HepG2 (cell line): ENCODE measurements at regions not wholly inside any gene's neighbourhood (a gene's known extent, or its start where the extent isn't known, plus 50 kb on each side); places are given as distances from the start of the nearest gene placed in this dataset.

Experiments
- ATAC-seq: fragments of 200-7000 bp; cut with Tn5 transposase; 3 replicates; pipeline ENCODE4 v1.9.1; 2020; ENCODE audit warnings: mild to moderate bottlenecking, moderate library complexity
- BruUV-seq: library from RNA; stranded (reverse); fragments of 400-500 nt; replicated peaks from 2 replicates; lab custom pipeline; 2021; lab: Mats Ljungman, UMichigan
- CTCF ChIA-PET: fragments of 300-600 bp; formaldehyde crosslinking; extraction: SDS; loops from one replicate; lab custom pipeline; 2021; ENCODE audit warnings: low total read pairs, inconsistent platforms, low intra/inter-chr PET ratio; lab: Yijun Ruan, JAX
- POLR2A ChIA-PET: fragments of 350-600 bp; sonication (Branson Sonifier 250); formaldehyde crosslinking; loops from one replicate; lab custom pipeline; 2020; ENCODE audit warnings: antibody characterized with exemption, inconsistent platforms; lab: Yijun Ruan, JAX
- DNase-seq: peaks from one replicate; pipeline ENCODE4 v3.0.0-alpha.2; 2015; ENCODE audit warnings: low spot score
- FAIRE-seq: peaks from 3 replicates; lab custom pipeline; 2011; peaks lifted over from hg19 to GRCh38; lab: Jason Lieb, UNC
- H2AFZ ChIP-seq: one replicate; pipeline ENCODE4 v1.6.1; 2011; ENCODE audit warnings: low read length, inconsistent platforms
- H3K27ac ChIP-seq: fragments of 300-600 bp; 3 replicates; pipeline ENCODE4 v1.8.0; 2011; ENCODE audit warnings: mixed run types, mild to moderate bottlenecking, mixed read lengths, low read length, inconsistent platforms; ENCODE audit not compliant: insufficient read depth; ENCODE audit errors: extremely low read length
- H3K27me3 ChIP-seq, 2 experiments: fragments of 200-600 bp in 1 of 2; 2 replicates in 1 of 2; 3 replicates in 1 of 2; pipeline versions ENCODE4 v1.6.0 to v1.8.0; 2011; ENCODE audit warnings: low read length in 2 of 2, mild to moderate bottlenecking in 2 of 2, moderate library complexity in 2 of 2, inconsistent platforms in 1 of 2; ENCODE audit not compliant: insufficient read depth in 2 of 2, control insufficient read depth in 1 of 2
- H3K36me3 ChIP-seq, 2 experiments: fragments of 200-600 bp in 1 of 2; replicated peaks in 1 of 2; 2 replicates in 1 of 2; 3 replicates in 1 of 2; pipeline versions ENCODE4 v1.5.1 to v1.8.0; 2011; ENCODE audit warnings: low read length in 2 of 2, inconsistent platforms in 1 of 2; ENCODE audit not compliant: insufficient read depth in 2 of 2, control insufficient read depth in 1 of 2
- H3K4me1 ChIP-seq: 2 replicates; pipeline ENCODE4 v1.5.1; 2012; ENCODE audit warnings: low read length, inconsistent platforms; ENCODE audit not compliant: insufficient read depth
- H3K4me2 ChIP-seq: 2 replicates; pipeline ENCODE4 v1.6.0; 2011; ENCODE audit warnings: low read depth, low read length, inconsistent platforms
- H3K4me3 ChIP-seq, 3 experiments: fragments of 200-600 bp in 1 of 3; sonication (generic), shearing (Covaris generic) in 1 of 3; replicated peaks in 1 of 3; 2 replicates each; pipeline ENCODE4 v1.5.1; 2011 to 2016; ENCODE audit warnings: low read length in 3 of 3, inconsistent platforms in 2 of 3, low read depth in 2 of 3, mild to moderate bottlenecking in 2 of 3, control low read depth in 1 of 3, mixed read lengths in 1 of 3; ENCODE audit not compliant: insufficient read depth in 1 of 3
- H3K79me2 ChIP-seq: one replicate; pipeline ENCODE4 v1.6.1; 2011; ENCODE audit warnings: low read length, inconsistent platforms; ENCODE audit not compliant: insufficient read depth
- H3K9ac ChIP-seq: 2 replicates; pipeline ENCODE4 v1.6.0; 2011; ENCODE audit warnings: mild to moderate bottlenecking, low read depth, low read length, inconsistent platforms; ENCODE audit not compliant: insufficient read depth
- H3K9me3 ChIP-seq: 2 replicates; pipeline ENCODE4 v1.5.1; 2012; ENCODE audit warnings: mild to moderate bottlenecking, low read length
- H4K20me1 ChIP-seq: 2 replicates; pipeline ENCODE4 v1.6.0; 2011; ENCODE audit warnings: inconsistent platforms, mild to moderate bottlenecking, low read length, moderate library complexity; ENCODE audit not compliant: insufficient read depth
- CHCHD3 ChIP-seq: sonication (generic); formaldehyde crosslinking; IDR thresholded peaks from 2 replicates; pipeline ENCODE4 v1.8.0; 2022; ENCODE audit warnings: mild to moderate bottlenecking, missing genetic modification reagents, moderate library complexity
- CTCF ChIP-seq: sonication (generic); formaldehyde crosslinking; IDR thresholded peaks from 2 replicates; pipeline ENCODE4 v1.5.0; 2020; ENCODE audit warnings: mild to moderate bottlenecking, missing genetic modification reagents, moderate library complexity
- FOXO1 ChIP-seq: sonication (generic); formaldehyde crosslinking; IDR thresholded peaks from 2 replicates; pipeline ENCODE4 v1.4.0; 2020; ENCODE audit warnings: missing genetic modification reagents
- HES4 ChIP-seq: sonication (generic); formaldehyde crosslinking; IDR thresholded peaks from 2 replicates; pipeline ENCODE4 v1.9.0; 2021; ENCODE audit warnings: mild to moderate bottlenecking, missing genetic modification reagents, borderline replicate concordance
- MAFF ChIP-seq: IDR thresholded peaks from 2 replicates; pipeline ENCODE4 v1.6.1; 2011; ENCODE audit warnings: low read depth, low read length, improper control_type of control experiment
- NPAS2 ChIP-seq: sonication (generic); formaldehyde crosslinking; IDR thresholded peaks from 2 replicates; pipeline ENCODE4 v1.8.0; 2022; ENCODE audit warnings: mild to moderate bottlenecking, missing genetic modification reagents, borderline replicate concordance
- PRDM4 ChIP-seq: sonication (generic); formaldehyde crosslinking; IDR thresholded peaks from 2 replicates; pipeline ENCODE4 v1.9.0; 2021; ENCODE audit warnings: missing genetic modification reagents, borderline replicate concordance
- TBX3 ChIP-seq: fragments of 450-650 bp; IDR thresholded peaks from 2 replicates; pipeline ENCODE4 v1.6.1; 2017; ENCODE audit warnings: antibody characterized with exemption, mild to moderate bottlenecking, inconsistent platforms, borderline replicate concordance
- ZNF121 ChIP-seq: sonication (generic); formaldehyde crosslinking; IDR thresholded peaks from 2 replicates; pipeline ENCODE4 v1.5.0; 2020; ENCODE audit warnings: mild to moderate bottlenecking, missing genetic modification reagents
- ZNF790 ChIP-seq: sonication (generic); formaldehyde crosslinking; IDR thresholded peaks from 2 replicates; pipeline ENCODE4 v1.8.0; 2022; ENCODE audit warnings: missing genetic modification reagents, mild to moderate bottlenecking, borderline replicate concordance
- ZSCAN30 ChIP-seq: sonication (generic); formaldehyde crosslinking; IDR thresholded peaks from 2 replicates; pipeline ENCODE4 v1.5.0; 2020; ENCODE audit warnings: mild to moderate bottlenecking, missing genetic modification reagents
- WGBS: methylation state at CpG from one replicate; pipeline ENCODE4 v1.1.6; 2017; ENCODE audit warnings: low lambda C conversion rate; 5-methylcytosine and 5-hydroxymethylcytosine counted together
- in situ Hi-C: cut with HindIII; loops from 2 replicates; pipeline ENCODE4 v1.10.0; 2017; ENCODE audit warnings: low pct_unique_long_range_greater_than_20kb; ENCODE audit not compliant: extremely low pct_ligation_motif_present
- intact Hi-C: fragments of 100-400 bp; cut with micrococcal nuclease; formaldehyde crosslinking; loops from one replicate; pipeline ENCODE4 v1.10.0; 2022; ENCODE audit not compliant: unreplicated experiment
- TF ChIP-seq, protein P1 (sequence below): sonication (generic); formaldehyde crosslinking; IDR thresholded peaks from 2 replicates; pipeline ENCODE4 v1.5.0; 2020; ENCODE audit warnings: mild to moderate bottlenecking, missing genetic modification reagents, borderline replicate concordance

DNA sequence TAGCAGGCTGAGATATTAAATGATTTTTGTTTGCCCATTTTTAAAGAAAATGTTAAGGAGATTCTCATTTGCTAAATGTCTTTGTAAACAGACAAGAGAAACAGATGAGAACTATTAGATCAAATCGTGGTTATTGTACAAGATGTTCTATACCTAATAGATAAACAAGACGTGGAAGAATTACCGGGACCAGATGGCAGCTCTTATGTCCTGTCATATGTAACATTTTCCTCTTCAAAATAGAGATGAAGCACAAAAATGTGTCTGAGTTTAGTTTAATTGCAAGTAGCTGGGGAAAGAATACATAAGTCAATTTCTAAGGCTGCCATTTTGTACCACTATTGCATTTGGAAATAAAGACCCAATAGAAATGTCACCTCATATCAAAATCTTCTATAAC, 553.7 kb downstream of the TUSC7 start:
- intact Hi-C loops = no loop called here
- FAIRE-seq = no peak
- DNase-seq = no peak
- no peaks in the 10 kb centered on the region for H3K79me2 ChIP-seq
- H2AFZ ChIP-seq = no peak overlapping the region
- H3K4me2 ChIP-seq = no peak overlapping the region
- in situ Hi-C loops = no loop called here
- H3K4me3 ChIP-seq = no peak overlapping the region
- no peak overlapping the region for H3K9ac ChIP-seq
- ATAC-seq = no peak
- no peak overlapping the region for H3K27ac ChIP-seq
- ChIA-PET CTCF (no interaction called here), POLR2A (no interaction called here)
- no peaks in the 10 kb centered on the region for H3K9me3 ChIP-seq
- H4K20me1 ChIP-seq = no peaks in the 10 kb centered on the region
- no peaks in the 10 kb centered on the region for H3K4me1 ChIP-seq
- no peaks in the 10 kb centered on the region for H3K27me3 ChIP-seq
- no peaks in the 10 kb centered on the region for H3K36me3 ChIP-seq
- 20% methylated on average over 3 of the region's 3 CpGs for WGBS
- BruUV-seq = no TSS peak
- TF ChIP-seq MAFF = no peak
- TF ChIP-seq, protein P1, sequence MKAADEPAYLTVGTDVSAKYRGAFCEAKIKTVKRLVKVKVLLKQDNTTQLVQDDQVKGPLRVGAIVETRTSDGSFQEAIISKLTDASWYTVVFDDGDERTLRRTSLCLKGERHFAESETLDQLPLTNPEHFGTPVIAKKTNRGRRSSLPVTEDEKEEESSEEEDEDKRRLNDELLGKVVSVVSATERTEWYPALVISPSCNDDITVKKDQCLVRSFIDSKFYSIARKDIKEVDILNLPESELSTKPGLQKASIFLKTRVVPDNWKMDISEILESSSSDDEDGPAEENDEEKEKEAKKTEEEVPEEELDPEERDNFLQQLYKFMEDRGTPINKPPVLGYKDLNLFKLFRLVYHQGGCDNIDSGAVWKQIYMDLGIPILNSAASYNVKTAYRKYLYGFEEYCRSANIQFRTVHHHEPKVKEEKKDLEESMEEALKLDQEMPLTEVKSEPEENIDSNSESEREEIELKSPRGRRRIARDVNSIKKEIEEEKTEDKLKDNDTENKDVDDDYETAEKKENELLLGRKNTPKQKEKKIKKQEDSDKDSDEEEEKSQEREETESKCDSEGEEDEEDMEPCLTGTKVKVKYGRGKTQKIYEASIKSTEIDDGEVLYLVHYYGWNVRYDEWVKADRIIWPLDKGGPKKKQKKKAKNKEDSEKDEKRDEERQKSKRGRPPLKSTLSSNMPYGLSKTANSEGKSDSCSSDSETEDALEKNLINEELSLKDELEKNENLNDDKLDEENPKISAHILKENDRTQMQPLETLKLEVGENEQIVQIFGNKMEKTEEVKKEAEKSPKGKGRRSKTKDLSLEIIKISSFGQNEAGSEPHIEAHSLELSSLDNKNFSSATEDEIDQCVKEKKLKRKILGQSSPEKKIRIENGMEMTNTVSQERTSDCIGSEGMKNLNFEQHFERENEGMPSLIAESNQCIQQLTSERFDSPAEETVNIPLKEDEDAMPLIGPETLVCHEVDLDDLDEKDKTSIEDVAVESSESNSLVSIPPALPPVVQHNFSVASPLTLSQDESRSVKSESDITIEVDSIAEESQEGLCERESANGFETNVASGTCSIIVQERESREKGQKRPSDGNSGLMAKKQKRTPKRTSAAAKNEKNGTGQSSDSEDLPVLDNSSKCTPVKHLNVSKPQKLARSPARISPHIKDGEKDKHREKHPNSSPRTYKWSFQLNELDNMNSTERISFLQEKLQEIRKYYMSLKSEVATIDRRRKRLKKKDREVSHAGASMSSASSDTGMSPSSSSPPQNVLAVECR (CRISPR knock-in tag) = no peak
- TF ChIP-seq PRDM4 (CRISPR knock-in tag) = no peak
- no peak for TF ChIP-seq CTCF (CRISPR knock-in tag)
- no peak for TF ChIP-seq HES4
- TF ChIP-seq ZNF121 (CRISPR knock-in tag) = no peak
- TF ChIP-seq NPAS2 (CRISPR knock-in tag) = no peak
- TF ChIP-seq ZNF790 (CRISPR knock-in tag) = no peak
- TF ChIP-seq CHCHD3 (CRISPR knock-in tag) = no peak
- no peak for TF ChIP-seq FOXO1 (CRISPR knock-in tag)
- TF ChIP-seq ZSCAN30 = no peak
- no peak for TF ChIP-seq TBX3
